Effector CD4-positive, alpha-beta T cell (primary cell): ENCODE measurements at regions not wholly inside any gene's neighbourhood (a gene's known extent, or its start where the extent isn't known, plus 50 kb on each side); places are given as distances from the start of the nearest gene placed in this dataset.

ENCODE experiments used
- DNase-seq: peaks from one replicate; pipeline ENCODE4 v3.0.0-alpha.2; 2020

DNA sequence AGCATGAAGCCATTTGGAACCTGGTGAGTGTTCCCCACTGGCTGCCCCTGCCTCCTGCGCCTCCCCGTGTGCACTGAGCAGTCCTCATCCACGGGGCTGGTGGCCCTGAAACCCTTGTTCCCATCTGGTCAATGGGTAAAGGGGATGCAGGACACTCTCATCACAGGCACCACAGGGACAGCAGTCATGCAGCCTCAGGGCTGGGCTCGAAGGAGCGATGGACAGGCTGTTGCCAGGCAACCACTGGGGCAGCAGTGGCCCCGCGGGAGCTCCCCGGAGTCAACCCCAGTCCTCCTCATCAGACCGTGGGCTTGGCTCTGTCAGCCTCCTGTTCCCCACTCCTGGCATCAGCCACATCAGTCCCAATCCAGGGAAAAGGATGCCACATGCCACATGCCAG, 509.5 kb downstream of the EIPR1 start:
- DNase-seq: no peak

DNA sequence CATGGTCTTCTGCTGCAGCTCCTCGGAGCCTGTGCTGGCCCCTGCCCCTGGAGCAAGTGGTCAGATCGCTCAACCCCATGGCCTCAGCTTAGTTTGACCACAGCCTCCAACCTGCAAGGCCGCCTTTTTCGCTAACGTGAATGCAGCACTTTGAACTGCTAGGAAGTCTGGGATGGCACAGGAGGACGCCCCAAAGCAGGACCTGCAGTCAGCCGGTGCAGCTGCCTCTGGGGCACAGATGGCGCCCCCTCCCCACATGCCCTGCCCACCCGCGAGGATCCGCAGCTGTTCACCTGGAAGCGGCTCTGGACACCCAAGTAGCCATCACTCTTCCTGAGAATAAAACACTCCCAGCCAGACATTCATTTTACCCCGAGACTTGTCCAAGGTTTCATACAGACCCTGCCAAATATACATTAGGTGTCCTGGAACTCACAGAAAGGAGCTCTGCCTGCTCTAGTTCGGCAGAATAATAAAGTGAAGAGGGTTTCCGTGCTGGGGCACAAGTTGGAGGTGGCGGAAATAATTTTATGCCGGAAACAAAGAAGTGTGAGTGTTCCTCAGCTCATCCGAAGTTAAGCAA, 510.1 kb downstream of the EIPR1 start:
- no peak for DNase-seq

DNA sequence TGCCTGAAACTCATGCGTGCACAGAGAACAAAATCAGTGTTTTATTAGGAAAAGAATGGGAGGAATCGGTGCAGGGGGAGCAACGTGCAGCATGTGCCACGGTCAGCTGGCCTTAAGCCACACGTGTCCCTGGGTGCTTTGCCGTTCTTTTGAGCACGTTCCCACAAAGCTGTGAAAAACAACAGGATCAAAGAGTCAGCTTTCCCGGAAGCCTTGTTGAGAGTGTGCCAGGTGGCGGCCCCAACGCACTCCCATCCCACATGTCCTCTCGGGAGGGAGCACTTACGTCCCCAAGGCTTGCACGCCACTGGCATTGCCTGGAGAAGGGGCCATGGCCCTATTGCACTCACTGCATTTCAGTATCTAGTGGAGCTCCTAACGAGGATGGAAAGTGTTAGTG, 511.2 kb downstream of the EIPR1 start:
- DNase-seq: no peak

DNA sequence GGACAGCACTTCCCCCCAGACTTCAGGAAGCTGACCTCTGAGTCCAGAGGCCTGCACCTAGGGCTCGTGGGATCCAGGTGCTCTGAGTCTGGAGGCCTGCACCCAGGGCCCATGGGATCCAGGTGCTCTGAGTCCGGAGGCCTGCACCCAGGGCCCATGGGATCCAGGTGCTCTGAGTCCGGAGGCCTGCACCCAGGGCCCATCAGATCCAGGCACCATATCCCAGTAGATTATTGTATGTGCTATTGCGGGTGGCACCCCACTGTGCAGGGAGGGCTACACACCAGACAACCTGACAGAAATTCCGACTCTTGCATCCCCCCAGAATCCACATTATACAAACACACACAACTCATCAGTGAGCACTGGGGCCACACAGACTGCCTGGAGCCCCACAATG, 515.2 kb downstream of the EIPR1 start:
- no peak for DNase-seq

DNA sequence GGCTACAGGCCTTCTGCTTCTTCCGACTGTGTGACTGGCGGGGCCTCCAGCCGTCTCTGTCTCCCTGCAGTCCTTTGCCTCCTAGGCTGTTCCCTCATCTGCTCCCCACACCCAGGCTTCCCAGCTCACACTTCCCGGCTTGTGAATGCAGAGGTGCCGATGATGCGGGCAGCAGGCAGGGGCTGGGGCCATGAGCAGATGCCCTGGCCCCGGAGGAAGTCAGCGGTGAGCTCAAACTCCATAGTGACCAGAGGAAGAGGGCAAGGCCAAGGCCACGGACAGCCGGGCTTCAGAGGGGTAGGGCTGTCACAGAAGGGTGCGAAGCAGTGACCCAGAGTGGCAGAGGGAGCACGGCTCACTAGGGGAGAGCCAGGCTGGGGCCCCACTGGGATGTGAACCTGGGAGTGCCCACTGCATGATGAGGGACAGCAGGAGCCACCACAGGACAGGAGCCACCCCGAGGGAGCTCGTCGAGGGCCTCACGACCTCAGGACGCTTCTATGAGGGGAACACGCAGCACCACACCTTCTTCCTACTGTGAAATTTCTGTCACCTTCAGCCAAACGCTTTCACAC, 515.9 kb downstream of the EIPR1 start:
- no peak for DNase-seq

DNA sequence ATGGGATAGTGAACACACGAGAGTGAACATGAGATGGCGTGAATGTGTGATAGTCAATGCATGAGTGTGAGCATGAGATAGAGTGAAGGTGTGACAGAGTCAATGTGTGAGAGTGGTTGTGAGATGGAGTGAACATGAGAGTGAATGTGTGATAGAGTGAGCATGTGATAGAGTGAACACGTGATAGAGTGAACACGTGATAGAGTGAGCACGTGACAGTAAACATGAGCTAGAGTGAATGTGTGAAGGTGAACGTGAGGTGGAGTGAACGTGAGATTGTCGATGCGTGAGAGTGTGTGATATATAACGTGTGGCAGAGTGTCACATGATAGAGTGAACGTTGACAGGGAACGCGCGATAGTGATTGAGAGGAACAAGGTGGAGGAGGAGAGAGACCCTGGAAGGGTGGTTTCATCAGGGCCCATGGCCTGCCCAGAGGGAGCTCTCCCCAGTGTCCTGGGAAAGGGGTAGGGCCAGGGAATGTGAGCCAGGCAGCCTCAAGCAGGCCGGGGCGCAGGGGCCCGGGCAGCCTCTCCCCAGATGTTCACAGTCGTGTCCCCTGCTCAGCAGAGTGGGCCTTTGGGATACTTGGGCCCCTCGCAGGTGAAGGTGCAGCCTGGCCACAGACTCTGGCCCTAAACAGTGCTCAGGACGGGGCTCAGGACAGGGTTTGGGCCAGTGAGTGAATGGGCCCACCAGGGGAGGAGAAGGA, 516.9 kb downstream of the EIPR1 start:
- no peak for DNase-seq

DNA sequence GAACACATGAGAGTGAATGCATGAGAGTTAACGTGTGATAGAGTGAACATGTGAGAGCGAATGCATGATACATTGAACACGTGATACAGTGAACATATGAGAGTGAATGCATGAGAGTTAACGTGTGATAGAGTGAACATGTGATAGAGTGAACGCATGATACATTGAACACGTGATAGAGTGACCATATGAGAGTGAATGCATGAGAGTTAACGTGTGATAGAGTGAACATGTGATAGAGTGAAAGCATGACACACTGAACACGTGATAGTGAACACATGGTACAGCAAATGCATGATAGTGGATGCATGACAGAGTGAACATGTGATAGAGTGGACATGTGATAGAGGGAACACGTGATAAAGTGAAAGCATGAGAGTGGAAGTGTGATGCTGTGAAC, 517.9 kb downstream of the EIPR1 start:
- DNase-seq: no peak

DNA sequence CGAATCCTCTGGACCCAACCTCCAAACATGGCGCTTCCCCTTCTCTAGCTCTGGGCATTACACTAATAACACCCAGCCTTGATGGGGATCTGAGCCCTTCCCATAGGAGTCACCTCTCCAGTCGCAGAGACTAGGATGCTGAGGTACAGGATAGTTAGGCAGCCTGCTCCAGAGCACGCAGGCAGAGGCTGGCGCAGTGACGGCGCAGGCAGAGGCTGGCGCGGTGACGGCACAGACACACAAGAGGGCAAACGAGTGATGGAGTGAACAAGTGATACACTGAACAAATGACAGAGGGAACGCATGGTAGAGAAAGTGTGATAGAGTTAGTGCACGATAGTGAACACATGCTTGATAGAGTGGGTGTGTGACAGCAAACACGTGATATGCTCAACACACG, 518.5 kb downstream of the EIPR1 start:
- DNase-seq: no peak

DNA sequence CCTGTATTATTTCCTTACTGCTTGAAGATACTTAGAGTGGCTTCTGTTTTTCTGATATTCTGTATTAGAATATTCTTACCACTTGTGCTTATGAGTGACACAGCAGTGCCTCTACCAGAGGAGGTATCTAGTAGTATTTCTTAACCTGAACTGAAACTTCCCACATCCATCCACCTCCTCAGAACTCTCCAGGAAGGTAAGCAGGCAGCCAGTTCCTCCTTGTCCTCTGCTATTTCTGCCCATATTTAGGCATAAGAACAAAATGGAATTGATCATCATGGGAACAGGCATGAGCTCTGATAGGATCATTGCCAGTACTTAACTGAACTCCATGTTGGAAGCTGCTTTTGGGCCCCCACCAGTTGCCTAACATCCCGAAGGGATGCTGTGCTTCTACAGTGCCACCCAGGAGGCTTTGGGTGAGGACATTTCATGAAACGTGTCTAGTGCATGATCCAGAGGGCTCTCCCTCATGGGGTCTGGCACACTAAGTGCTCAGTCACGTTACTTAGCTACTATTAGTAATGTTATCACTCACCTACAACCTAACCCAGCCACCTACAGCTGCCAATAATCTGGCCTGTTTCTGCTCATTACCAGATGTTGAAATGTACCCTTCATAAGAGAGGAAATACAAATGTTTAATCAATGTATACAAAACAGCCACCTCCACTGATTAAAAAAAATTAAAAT, 520.7 kb downstream of the EIPR1 start:
- DNase-seq: no peak

DNA sequence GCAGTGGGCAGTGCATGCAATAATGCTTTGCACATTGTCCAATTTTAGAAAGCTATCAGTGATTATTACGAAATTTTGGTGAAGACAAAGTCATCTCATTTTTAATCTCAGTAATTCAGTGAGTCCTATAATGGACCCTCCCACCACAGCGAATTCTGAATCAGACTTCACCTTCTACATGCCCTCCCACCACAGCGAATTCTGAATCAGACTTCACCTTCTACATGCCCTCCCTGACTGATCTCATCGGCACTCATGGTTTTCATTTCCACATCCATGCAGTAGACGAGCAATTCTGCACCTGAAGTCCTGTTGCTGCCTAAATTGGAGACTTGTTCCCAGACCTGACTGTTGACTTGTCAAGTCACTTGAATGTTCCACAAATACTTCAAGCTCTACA, 522.3 kb downstream of the EIPR1 start:
- no peak for DNase-seq

DNA sequence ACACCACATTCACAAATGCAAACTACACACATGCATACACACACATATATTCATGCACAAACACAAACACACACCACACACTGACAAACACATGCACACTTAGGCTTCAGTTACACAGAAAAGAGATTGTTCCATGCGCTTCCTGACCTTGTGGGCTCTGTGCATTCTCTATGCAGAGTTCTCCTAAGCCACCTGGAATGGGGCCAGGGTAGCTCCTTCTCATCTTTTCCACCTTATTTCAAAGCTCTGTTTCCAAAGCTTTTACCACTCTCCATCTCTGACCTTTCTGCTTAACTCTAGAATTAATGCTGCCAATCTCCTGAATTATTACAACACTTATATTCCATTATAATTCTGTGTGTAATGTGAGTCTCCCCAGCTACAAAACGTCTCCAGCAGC, 522.3 kb upstream of the MYT1L start:
- DNase-seq: no peak

DNA sequence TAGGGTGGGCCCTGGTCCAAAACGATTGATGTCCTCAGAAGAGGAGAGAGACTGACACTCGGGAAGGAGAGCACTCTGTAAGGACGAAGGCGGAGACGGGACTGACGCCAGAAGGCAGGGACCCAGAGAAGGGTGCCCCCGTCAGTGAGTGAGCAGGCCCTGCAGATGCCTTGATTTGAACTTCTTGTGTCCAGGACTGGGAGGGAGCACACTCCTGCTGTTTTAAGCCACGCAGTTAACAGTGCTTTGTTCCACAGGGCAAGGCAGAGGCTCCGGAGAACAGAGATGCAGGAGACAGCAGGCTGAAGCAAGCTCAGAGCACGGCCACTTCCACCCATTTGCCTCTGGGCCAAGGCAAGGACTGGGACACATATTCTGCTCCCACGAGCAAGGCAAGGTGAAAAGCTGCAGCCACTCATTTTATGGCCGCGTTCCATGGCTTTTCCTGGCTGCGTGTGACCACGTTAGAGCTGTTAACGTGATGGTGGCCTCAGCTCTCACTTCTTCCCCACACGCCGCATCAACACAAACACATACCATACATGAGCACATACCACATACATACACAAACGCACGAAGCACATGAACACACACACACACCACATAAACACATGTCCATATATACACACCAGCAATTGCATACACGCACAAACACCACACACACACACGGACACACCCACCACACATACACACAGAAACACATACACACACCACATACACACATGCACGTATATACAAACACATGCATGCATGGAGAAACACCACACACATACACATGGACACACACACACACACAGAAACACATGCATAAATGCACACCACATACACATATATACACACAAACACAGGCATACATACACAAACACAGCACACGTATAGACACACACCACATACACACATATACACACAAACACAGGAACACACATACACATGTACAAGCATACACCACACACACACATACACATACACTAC, 521.0 kb upstream of the MYT1L start:
- DNase-seq: no peak

DNA sequence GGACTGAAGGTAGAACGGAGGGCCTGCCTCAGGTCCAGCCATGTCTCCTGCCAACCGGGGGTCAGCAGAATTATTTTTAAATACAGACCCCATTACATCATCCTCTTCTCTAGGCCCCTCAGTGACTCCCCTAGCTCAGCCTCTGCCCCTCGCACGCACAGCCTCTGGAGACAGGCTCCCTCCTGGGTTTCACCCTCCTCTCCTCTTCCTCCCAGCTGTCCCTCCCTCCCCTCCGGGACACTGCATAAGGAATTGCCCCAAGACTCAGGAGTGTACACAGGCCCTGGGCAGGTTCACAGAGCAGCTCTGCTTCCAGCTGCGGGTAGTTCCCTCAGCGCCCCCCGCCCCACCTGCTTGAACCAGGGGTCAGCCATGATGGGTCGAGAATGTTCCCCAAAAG, 520.2 kb upstream of the MYT1L start:
- DNase-seq: no peak

DNA sequence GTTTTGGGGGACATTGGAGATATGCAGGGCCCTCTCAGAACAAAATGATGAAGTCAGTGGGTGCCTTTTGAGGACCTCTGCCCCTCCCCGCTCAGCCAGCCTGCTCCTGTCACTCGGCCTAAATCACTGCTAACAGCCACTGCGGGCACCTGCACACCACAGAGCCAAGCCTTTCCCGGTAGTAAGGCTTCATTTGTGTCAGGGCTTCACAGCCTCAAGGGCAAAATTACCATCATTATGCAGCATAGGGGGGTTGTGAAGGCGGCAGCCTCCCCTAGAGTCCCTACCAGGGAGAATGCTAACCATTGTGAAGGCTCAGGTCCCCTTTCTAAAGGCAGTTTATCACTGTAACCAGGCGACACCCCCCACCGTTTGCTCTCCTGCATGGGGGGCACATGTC, 519.8 kb upstream of the MYT1L start:
- no peak for DNase-seq

DNA sequence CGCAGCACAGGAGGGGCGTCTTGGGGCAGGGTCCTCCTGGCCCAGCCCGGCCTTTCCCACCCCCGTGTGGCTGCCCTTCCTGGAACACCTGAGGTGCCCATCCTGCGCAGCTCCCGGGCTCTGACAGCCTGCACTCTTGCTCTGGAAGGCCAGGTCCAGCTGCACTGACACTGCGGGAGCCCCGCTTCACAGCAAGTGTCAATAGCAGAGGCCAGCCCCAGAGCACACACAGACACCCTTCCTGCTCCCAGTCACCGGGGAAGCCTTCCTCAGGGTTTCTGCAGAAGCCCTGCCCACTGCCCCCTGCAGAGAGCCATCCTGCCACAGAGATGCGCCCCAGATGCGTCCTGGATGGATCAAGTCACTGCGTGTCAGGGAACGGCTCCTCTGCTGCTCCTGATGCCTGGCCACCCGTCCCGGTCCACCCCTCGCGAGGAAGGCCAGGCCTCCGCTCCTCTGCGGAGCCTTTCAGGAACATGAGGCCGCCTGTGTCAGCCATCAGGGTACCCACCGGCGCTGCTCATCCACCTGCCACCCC, 519.2 kb upstream of the MYT1L start:
- no peak for DNase-seq

DNA sequence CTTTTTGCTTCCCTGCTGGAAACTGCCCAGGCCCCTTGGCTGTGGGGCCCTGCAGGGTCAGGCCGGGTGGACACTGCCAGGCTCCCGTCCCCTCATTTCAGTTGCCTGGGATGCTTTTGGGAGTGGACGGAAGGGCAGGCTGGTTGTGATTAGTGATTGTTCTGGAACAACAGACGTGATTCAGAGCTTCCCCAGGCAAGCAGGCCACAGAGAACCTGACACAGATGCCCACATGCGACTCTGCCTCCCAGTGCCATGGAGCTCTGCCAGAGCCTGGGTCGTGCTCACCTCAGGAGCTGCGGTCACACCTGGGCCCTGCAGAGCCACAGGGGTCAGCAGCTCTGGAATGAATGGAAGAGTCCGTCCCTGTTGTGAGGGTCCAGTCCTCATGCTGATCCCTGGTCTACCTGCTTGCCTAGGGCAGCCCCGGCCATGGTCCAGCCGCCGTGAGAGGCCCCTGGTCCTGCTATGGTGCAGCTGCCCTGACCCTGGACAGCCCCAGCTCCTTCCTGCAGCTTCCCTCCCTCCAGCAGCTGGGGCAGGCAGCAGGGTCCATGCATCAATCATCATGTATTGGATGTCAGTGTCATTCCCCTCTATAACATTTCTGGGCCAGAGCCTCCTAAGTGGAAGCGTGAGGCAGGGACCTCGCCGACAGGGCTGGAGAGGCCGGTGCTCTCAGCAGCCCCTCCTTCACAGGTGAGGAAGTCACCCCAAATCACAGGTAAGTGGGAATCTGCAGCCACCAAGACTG, 518.6 kb upstream of the MYT1L start:
- no peak for DNase-seq

DNA sequence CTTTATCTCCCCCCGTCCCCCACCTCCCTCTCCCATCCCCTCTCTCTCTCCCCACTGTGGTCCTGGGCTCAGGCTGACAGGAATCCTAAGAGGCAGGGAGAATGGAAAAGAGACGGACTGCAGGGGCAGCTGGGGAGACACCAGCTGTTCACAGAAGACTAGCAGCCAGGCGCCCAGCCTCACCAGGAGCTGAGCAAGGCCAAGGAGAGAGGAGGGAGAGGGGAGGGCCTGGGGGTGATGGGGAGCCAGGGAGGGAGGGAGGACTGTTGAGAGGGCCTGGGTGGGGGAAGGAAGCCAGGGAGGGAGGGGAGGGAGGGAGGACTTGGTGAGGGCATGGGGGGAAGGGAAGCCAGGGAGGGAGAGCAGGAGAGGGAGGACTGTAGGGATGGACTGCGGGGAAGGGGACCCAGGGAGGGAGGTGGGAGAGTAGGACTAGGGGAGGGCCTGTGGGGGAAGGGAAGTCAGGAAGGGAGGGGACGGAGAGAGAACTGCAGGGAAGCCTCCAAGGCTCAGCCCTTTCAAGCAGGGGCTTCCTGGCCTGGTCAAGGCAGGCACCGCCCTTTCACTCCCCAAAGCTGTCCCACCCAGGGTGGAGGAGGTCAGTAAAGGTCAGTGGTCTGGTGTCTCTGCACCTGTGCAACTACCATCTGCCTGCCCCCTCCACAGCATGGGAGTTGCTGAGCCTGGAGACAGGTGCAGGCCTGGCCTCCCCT, 517.7 kb upstream of the MYT1L start:
- DNase-seq: no peak

DNA sequence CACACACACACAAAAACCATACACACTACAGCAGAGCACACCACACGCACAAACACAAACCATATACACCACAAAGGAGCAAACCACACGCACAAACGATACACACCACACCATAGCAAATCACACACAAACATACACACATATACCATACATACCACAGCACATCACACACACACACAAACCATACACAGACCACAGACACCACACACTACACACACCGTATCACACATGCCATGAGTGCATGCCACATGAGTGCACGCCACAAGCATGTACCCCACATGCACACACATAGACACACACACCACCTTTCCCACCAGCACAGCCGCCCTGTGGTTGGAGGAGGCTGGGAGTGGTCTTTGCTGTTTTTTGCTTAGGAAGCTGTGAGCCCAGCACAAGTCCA, 517.1 kb upstream of the MYT1L start:
- DNase-seq: no peak

DNA sequence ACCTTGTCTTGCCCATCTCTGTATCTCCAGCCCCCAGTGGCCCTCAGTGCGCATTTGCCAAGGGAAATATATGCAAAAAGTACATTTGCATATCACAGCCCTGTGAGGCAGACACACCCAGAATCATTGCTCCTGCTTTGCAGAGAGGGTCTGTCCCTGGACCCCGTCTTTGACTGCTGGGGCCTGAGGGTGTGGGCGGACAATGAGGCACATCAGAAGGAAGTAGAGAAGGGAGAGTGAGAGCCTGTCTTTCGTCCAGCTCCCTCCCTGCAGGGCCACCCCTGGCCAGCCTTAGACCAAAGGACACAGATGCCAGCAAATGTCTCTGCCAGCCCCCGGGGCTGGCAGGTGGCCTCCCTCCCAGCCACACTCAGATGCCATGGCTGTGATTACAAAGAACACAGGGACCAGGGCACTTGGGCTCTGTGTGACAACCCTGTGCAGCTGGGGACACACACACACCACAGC, 516.2 kb upstream of the MYT1L start:
- DNase-seq: no peak

DNA sequence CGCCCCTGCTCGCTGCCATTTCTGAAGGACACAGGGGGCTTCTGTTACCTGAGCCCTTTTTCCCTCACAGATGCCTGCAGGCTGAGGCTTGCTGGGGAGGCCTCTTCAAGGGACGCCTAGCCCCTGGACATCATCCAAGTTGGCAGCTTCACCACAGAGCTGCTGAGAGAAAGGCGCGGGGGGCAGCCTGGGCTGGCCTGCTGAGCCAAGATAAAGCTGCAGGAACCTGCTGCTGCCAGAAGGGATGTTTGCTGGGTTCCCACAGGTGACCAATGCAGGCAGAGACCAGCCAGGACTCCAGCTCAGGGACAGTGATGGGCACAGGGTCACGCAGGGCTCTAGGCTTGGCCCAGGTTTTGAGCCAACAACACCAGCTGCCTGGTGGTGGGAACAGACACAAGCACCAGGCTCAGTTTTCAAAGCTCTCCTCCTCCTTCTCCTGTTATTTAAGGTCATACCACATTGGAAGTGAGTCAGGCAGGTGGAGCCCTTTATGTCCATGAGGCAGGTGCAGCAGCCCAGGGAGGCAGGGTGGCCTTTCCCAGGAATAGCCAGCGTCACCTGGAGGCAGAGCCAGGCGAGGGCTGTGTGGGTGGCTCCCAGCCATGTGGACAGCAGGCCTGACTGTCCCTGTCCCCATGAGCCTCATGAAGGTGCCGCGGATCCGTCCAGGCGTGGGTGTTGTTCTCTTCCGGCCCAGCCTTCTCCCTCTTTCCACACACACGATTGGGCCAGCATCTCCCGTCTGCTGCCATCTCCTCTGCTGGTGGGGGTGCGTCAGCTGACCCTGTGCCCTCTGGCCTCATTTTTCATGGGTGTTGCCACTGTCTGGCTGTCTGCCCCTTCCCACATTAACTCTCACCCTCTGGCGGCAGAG, 515.5 kb upstream of the MYT1L start:
- DNase-seq: no peak
